Body of pancreas (tissue), 4 donors: ENCODE measurements at regions not wholly inside any gene's neighbourhood (a gene's known extent, or its start where the extent isn't known, plus 50 kb on each side); places are given as distances from the start of the nearest gene placed in this dataset.

Source experiments
- ATAC-seq: fragments of 150-250 bp; one replicate; pipeline ENCODE4 v1.9.1; 2016
- DNase-seq, 4 donors: peaks; one replicate each; pipeline ENCODE4 v3.0.0-alpha.2; 2019
- H3K27ac ChIP-seq, 4 donors: fragments of 200-600 bp; sonication (generic); 1 replicate in 3 of 4; 2 replicates in 1 of 4; pipeline versions ENCODE4 v1.5.1 to v1.6.1; 2016 to 2019; ENCODE audit warnings: mild to moderate bottlenecking in 1 of 4, mixed read lengths in 1 of 4, moderate library complexity in 1 of 4
- H3K27me3 ChIP-seq, 2 donors: fragments of 200-600 bp; sonication (generic); one replicate each; pipeline ENCODE4 v1.6.0; 2016; ENCODE audit warnings: mild to moderate bottlenecking in 1 of 2
- H3K36me3 ChIP-seq, 2 donors: fragments of 200-600 bp; sonication (generic); replicated peaks in 1 of 2; 2 replicates each; pipeline ENCODE4 v1.5.1; 2016; ENCODE audit warnings: low read depth in 2 of 2; ENCODE audit not compliant: insufficient read depth in 1 of 2
- H3K4me1 ChIP-seq: fragments of 200-600 bp; sonication (generic); one replicate; pipeline ENCODE4 v1.6.0; 2016
- H3K4me3 ChIP-seq, 2 donors: fragments of 200-600 bp; sonication (generic); 1 replicate in 1 of 2; 2 replicates in 1 of 2; pipeline ENCODE4 v1.5.1; 2016 to 2019
- H3K9me3 ChIP-seq, 3 donors: fragments of 200-600 bp; sonication (generic); 1 replicate in 2 of 3; 2 replicates in 1 of 3; pipeline ENCODE4 v1.5.1; 2016
- CTCF ChIP-seq, 7 experiments: fragments of 450-650 bp in 4 of 7; fragments of 200-600 bp in 3 of 7; sonication (generic) in 3 of 7; IDR thresholded peaks; one replicate each; pipeline ENCODE4 v1.5.1; 2016 to 2019; ENCODE audit warnings: antibody characterized with exemption in 7 of 7
- POLR2A ChIP-seq, 3 donors: fragments of 450-650 bp; IDR thresholded peaks; one replicate each; pipeline ENCODE4 v1.6.1; 2016; ENCODE audit warnings: antibody characterized with exemption in 3 of 3, mild to moderate bottlenecking in 2 of 3
- WGBS, 2 donors: methylation state at CpG; one replicate each; pipeline ENCODE4 v1.1.5; 2017; 5-methylcytosine and 5-hydroxymethylcytosine counted together
- intact Hi-C: fragments of 100-400 bp; cut with DNase I; formaldehyde crosslinking; loops from one replicate; pipeline ENCODE4 v1.15.1; 2023

- intact Hi-C loops, result no loop called here
- Histone ChIP-seq H3K9me3 (no peaks in the 10 kb centered on the region), H3K4me3 (no peak overlapping the region), H3K4me1 (no peaks in the 10 kb centered on the region), H3K27me3 (no peaks in the 10 kb centered on the region), H3K27ac (no peak overlapping the region), H3K36me3 (no peaks in the 10 kb centered on the region)
- 89 to 100% methylated on average over 1 of the region's 1 CpG for WGBS, 2 donors
- DNase-seq (no peak), ATAC-seq (no peak)
- no peak for TF ChIP-seq CTCF (IDR thresholded peaks at IDR 0.05)
- TF ChIP-seq POLR2A (IDR thresholded peaks at IDR 0.05), result no peak
These were observed 92.8 kb upstream of the MTPN start for GRCh38 chr7:136069840-136070529.

- no peak overlapping the region for H3K27ac ChIP-seq
- no peaks in the 10 kb centered on the region for H3K9me3 ChIP-seq
- ATAC-seq, result no peak
- intact Hi-C loops, result no loop called here
- no peaks in the 10 kb centered on the region for H3K27me3 ChIP-seq
- no peak for TF ChIP-seq POLR2A (IDR thresholded peaks at IDR 0.05)
- no peak for TF ChIP-seq CTCF (IDR thresholded peaks at IDR 0.05)
- WGBS, 2 donors, result 42 to 63% methylated on average over 1 of the region's 1 CpG
- no peak for DNase-seq
- H3K36me3 ChIP-seq, result no peaks in the 10 kb centered on the region
- no peaks in the 10 kb centered on the region for H3K4me1 ChIP-seq
- no peak overlapping the region for H3K4me3 ChIP-seq
These were observed 90.1 kb upstream of the MTPN start for GRCh38 chr7:136067277-136067676.

GRCh38 chr7:136066304-136067143, 89.4 kb upstream of the MTPN start:
- Histone ChIP-seq H3K27me3 (no peaks in the 10 kb centered on the region), H3K9me3 (no peaks in the 10 kb centered on the region), H3K4me3 (no peak overlapping the region), H3K36me3 (no peaks in the 10 kb centered on the region), H3K27ac (no peak overlapping the region), H3K4me1 (no peaks in the 10 kb centered on the region)
- intact Hi-C loops, result no loop called here
- no peak for DNase-seq
- no peak for ATAC-seq
- TF ChIP-seq CTCF (IDR thresholded peaks at IDR 0.05) (no peak), POLR2A (IDR thresholded peaks at IDR 0.05) (no peak)
- WGBS, 2 donors, result 86 to 89% methylated on average over 16 of the region's 16 CpGs

GRCh38 chr7:136064627-136065237, 87.6 kb upstream of the MTPN start:
- DNase-seq, result no peak
- ATAC-seq, result no peak
- no peaks in the 10 kb centered on the region for H3K4me1 ChIP-seq
- H3K9me3 ChIP-seq, result no peaks in the 10 kb centered on the region
- no peaks in the 10 kb centered on the region for H3K27me3 ChIP-seq
- H3K36me3 ChIP-seq, result no peaks in the 10 kb centered on the region
- intact Hi-C loops, result no loop called here
- TF ChIP-seq CTCF (IDR thresholded peaks at IDR 0.05), result no peak
- TF ChIP-seq POLR2A (IDR thresholded peaks at IDR 0.05), result no peak
- H3K27ac ChIP-seq, result no peak overlapping the region
- H3K4me3 ChIP-seq, result no peak overlapping the region
